ENCODE measurements at regions not wholly inside any gene's neighbourhood (a gene's known extent, or its start where the extent isn't known, plus 50 kb on each side); places are given as distances from the start of the nearest gene placed in this dataset.
"Not testable (repeated sequence)": the region's sequence is repeated elsewhere in the genome, so short reads cannot be mapped to it uniquely, and the experiment has no call there.

- no peak for DNase-seq
- no peak overlapping the region for H3K27ac Mint-ChIP-seq
Observed at GRCh38 chr4:13920111-13920875, 292.8 kb upstream of the BOD1L1 start.

GRCh38 chr4:13920901-13921300, 293.4 kb upstream of the BOD1L1 start:
- H3K4me1 Mint-ChIP-seq (ENCODE audit: low read depth in 2 of 2) = no peaks in the 10 kb centered on the region
- H3K27ac Mint-ChIP-seq = no peak overlapping the region
- no peak for DNase-seq
- H3K36me3 Mint-ChIP-seq (ENCODE audit: insufficient read depth) = no peaks in the 10 kb centered on the region
- ATAC-seq (replicated peaks) = no peak
- H3K9me3 Mint-ChIP-seq = peaks cover 0 to 7% of the 10 kb centered on the region in 2 donors
- no peak overlapping the region for H3K4me3 Mint-ChIP-seq
- no peaks in the 10 kb centered on the region for H3K27me3 Mint-ChIP-seq

More at GRCh38 chr4:13920111-13920875, 292.8 kb upstream of the BOD1L1 start:
- H3K4me3 Mint-ChIP-seq = no peak overlapping the region
- H3K36me3 Mint-ChIP-seq (ENCODE audit: insufficient read depth) = no peaks in the 10 kb centered on the region
- no peaks in the 10 kb centered on the region for H3K27me3 Mint-ChIP-seq
- H3K4me1 Mint-ChIP-seq (ENCODE audit: low read depth in 2 of 2) = no peaks in the 10 kb centered on the region
- no peak for ATAC-seq (replicated peaks)
- H3K9me3 Mint-ChIP-seq = peaks cover 0 to 7% of the 10 kb centered on the region in 2 donors

- DNase-seq = no peak
- Mint-ChIP-seq H3K9me3 (peaks cover 0 to 7% of the 10 kb centered on the region in 2 donors), H3K27me3 (no peaks in the 10 kb centered on the region), H3K27ac (no peak overlapping the region), H3K4me3 (no peak overlapping the region), H3K4me1 (ENCODE audit: low read depth in 2 of 2) (no peaks in the 10 kb centered on the region), H3K36me3 (ENCODE audit: insufficient read depth) (no peaks in the 10 kb centered on the region)
- no peak for ATAC-seq (replicated peaks)
Observed at GRCh38 chr4:13921805-13922204, 294.3 kb upstream of the BOD1L1 start.

- Mint-ChIP-seq H3K27me3 (no peaks in the 10 kb centered on the region), H3K9me3 (peaks cover 0 to 7% of the 10 kb centered on the region in 2 donors), H3K27ac (no peak overlapping the region), H3K4me1 (ENCODE audit: low read depth in 2 of 2) (no peaks in the 10 kb centered on the region), H3K4me3 (no peak overlapping the region), H3K36me3 (ENCODE audit: insufficient read depth) (no peaks in the 10 kb centered on the region)
- no peak for DNase-seq
- no peak for ATAC-seq (replicated peaks)
Observed at GRCh38 chr4:13922459-13922858, 294.9 kb upstream of the BOD1L1 start.

GRCh38 chr4:13922873-13923645, 295.5 kb upstream of the BOD1L1 start:
- ATAC-seq (replicated peaks) (no peak), DNase-seq (no peak)
- no peaks in the 10 kb centered on the region for H3K4me1 Mint-ChIP-seq (ENCODE audit: low read depth in 2 of 2)
- H3K9me3 Mint-ChIP-seq = peaks cover 0 to 7% of the 10 kb centered on the region in 2 donors
- H3K27ac Mint-ChIP-seq = no peak overlapping the region
- H3K4me3 Mint-ChIP-seq = no peak overlapping the region
- no peaks in the 10 kb centered on the region for H3K27me3 Mint-ChIP-seq
- no peaks in the 10 kb centered on the region for H3K36me3 Mint-ChIP-seq (ENCODE audit: insufficient read depth)

GRCh38 chr4:13924900-13925299, 297.4 kb upstream of the BOD1L1 start:
- ATAC-seq (replicated peaks); H3K27me3 Mint-ChIP-seq; H3K9me3 Mint-ChIP-seq; H3K27ac Mint-ChIP-seq; DNase-seq; H3K4me1 Mint-ChIP-seq (ENCODE audit: low read depth in 2 of 2); H3K36me3 Mint-ChIP-seq (ENCODE audit: insufficient read depth); H3K4me3 Mint-ChIP-seq: not testable (repeated sequence)

- no peaks in the 10 kb centered on the region for H3K4me1 Mint-ChIP-seq (ENCODE audit: low read depth in 2 of 2)
- DNase-seq = no peak
- H3K36me3 Mint-ChIP-seq (ENCODE audit: insufficient read depth) = no peaks in the 10 kb centered on the region
- no peaks in the 10 kb centered on the region for H3K27me3 Mint-ChIP-seq
- H3K4me3 Mint-ChIP-seq = no peak overlapping the region
- peaks cover 0 to 4% of the 10 kb centered on the region in 2 donors for H3K9me3 Mint-ChIP-seq
- H3K27ac Mint-ChIP-seq = no peak overlapping the region
- no peak for ATAC-seq (replicated peaks)
Observed at GRCh38 chr4:13928214-13928613, 300.7 kb upstream of the BOD1L1 start.

- H3K4me3 Mint-ChIP-seq = no peak overlapping the region
- no peaks in the 10 kb centered on the region for H3K27me3 Mint-ChIP-seq
- H3K4me1 Mint-ChIP-seq (ENCODE audit: low read depth in 2 of 2) = no peaks in the 10 kb centered on the region
- peaks cover 0 to 4% of the 10 kb centered on the region in 2 donors for H3K9me3 Mint-ChIP-seq
- H3K36me3 Mint-ChIP-seq (ENCODE audit: insufficient read depth) = no peaks in the 10 kb centered on the region
- H3K27ac Mint-ChIP-seq = no peak overlapping the region
- DNase-seq (no peak), ATAC-seq (replicated peaks) (no peak)
Observed at GRCh38 chr4:13930155-13930554, 302.6 kb upstream of the BOD1L1 start.

- Mint-ChIP-seq H3K36me3 (ENCODE audit: insufficient read depth) (no peaks in the 10 kb centered on the region), H3K4me1 (ENCODE audit: low read depth in 2 of 2) (no peaks in the 10 kb centered on the region), H3K9me3 (peaks cover 0 to 4% of the 10 kb centered on the region in 2 donors), H3K27ac (no peak overlapping the region), H3K4me3 (no peak overlapping the region), H3K27me3 (no peaks in the 10 kb centered on the region)
- ATAC-seq (replicated peaks) = no peak
- no peak for DNase-seq
Observed at GRCh38 chr4:13933191-13933590, 305.7 kb upstream of the BOD1L1 start.

GRCh38 chr4:13938299-13938698, 310.8 kb upstream of the BOD1L1 start:
- Mint-ChIP-seq H3K4me3 (no peak overlapping the region), H3K4me1 (ENCODE audit: low read depth in 2 of 2) (no peaks in the 10 kb centered on the region), H3K9me3 (no peaks in the 10 kb centered on the region), H3K27ac (no peak overlapping the region), H3K27me3 (no peaks in the 10 kb centered on the region), H3K36me3 (ENCODE audit: insufficient read depth) (no peaks in the 10 kb centered on the region)
- ATAC-seq (replicated peaks) = no peak
- no peak for DNase-seq

GRCh38 chr4:13940921-13941320, 313.4 kb upstream of the BOD1L1 start:
- Mint-ChIP-seq H3K27me3 (no peaks in the 10 kb centered on the region), H3K4me3 (no peak overlapping the region), H3K27ac (no peak overlapping the region), H3K4me1 (ENCODE audit: low read depth in 2 of 2) (no peaks in the 10 kb centered on the region), H3K36me3 (ENCODE audit: insufficient read depth) (no peaks in the 10 kb centered on the region), H3K9me3 (no peaks in the 10 kb centered on the region)
- no peak for ATAC-seq (replicated peaks)
- DNase-seq = no peak

GRCh38 chr4:13942977-13943376, 315.5 kb upstream of the BOD1L1 start:
- no peak overlapping the region for H3K4me3 Mint-ChIP-seq
- no peak overlapping the region for H3K27ac Mint-ChIP-seq
- H3K9me3 Mint-ChIP-seq = no peaks in the 10 kb centered on the region
- no peaks in the 10 kb centered on the region for H3K4me1 Mint-ChIP-seq (ENCODE audit: low read depth in 2 of 2)
- no peak for DNase-seq
- no peak for ATAC-seq (replicated peaks)
- no peaks in the 10 kb centered on the region for H3K36me3 Mint-ChIP-seq (ENCODE audit: insufficient read depth)
- H3K27me3 Mint-ChIP-seq = no peaks in the 10 kb centered on the region

GRCh38 chr4:13944095-13944511, 316.6 kb upstream of the BOD1L1 start:
- no peak for DNase-seq
- Mint-ChIP-seq H3K9me3 (no peaks in the 10 kb centered on the region), H3K27me3 (no peaks in the 10 kb centered on the region)

GRCh38 chr4:13947921-13948320, 320.4 kb upstream of the BOD1L1 start:
- DNase-seq = no peak
- ATAC-seq (replicated peaks) = no peak
- H3K27me3 Mint-ChIP-seq = no peaks in the 10 kb centered on the region
- H3K9me3 Mint-ChIP-seq = no peaks in the 10 kb centered on the region
- no peak overlapping the region for H3K27ac Mint-ChIP-seq
- H3K4me1 Mint-ChIP-seq (ENCODE audit: low read depth in 2 of 2) = no peaks in the 10 kb centered on the region
- no peak overlapping the region for H3K4me3 Mint-ChIP-seq
- no peaks in the 10 kb centered on the region for H3K36me3 Mint-ChIP-seq (ENCODE audit: insufficient read depth)

More at GRCh38 chr4:13944095-13944511, 316.6 kb upstream of the BOD1L1 start:
- H3K4me3 Mint-ChIP-seq = no peak overlapping the region
- H3K4me1 Mint-ChIP-seq (ENCODE audit: low read depth in 2 of 2) = no peaks in the 10 kb centered on the region
- H3K27ac Mint-ChIP-seq = no peak overlapping the region
- no peak for ATAC-seq (replicated peaks)
- no peaks in the 10 kb centered on the region for H3K36me3 Mint-ChIP-seq (ENCODE audit: insufficient read depth)
